GM12891 (cell line): ENCODE measurements at regions not wholly inside any gene's neighbourhood (a gene's known extent, or its start where the extent isn't known, plus 50 kb on each side); places are given as distances from the start of the nearest gene placed in this dataset.

Source experiments
- PAX5 ChIP-seq: IDR thresholded peaks from 2 replicates; pipeline ENCODE4 v1.6.1; 2011; ENCODE audit warnings: low read length, moderate library complexity, mild to moderate bottlenecking; ENCODE audit not compliant: insufficient read depth, severe bottlenecking
- POLR2A ChIP-seq: IDR thresholded peaks from 2 replicates; pipeline ENCODE4 v1.6.1; 2011; ENCODE audit warnings: low read depth, low read length, control low read depth
- POLR2AphosphoS5 ChIP-seq: IDR thresholded peaks from 2 replicates; pipeline ENCODE4 v1.6.1; 2011; ENCODE audit warnings: low read depth, low read length, control low read depth
- SPI1 ChIP-seq: IDR thresholded peaks from 2 replicates; pipeline ENCODE4 v1.6.1; 2011; ENCODE audit warnings: low read depth, low read length, control low read depth
- TAF1 ChIP-seq: IDR thresholded peaks from 2 replicates; pipeline ENCODE4 v1.6.1; 2011; ENCODE audit warnings: low read depth, low read length, control low read depth

- no peak for TF ChIP-seq POLR2AphosphoS5
- TF ChIP-seq POLR2A, result no peak
- no peak for TF ChIP-seq TAF1
- no peak for TF ChIP-seq SPI1
- no peak for TF ChIP-seq PAX5
Measured at GRCh38 chr2:192292478-192292877, 97.7 kb upstream of the TMEFF2 start.
